ENCODE measurements at regions not wholly inside any gene's neighbourhood (a gene's known extent, or its start where the extent isn't known, plus 50 kb on each side); places are given as distances from the start of the nearest gene placed in this dataset.

DNA sequence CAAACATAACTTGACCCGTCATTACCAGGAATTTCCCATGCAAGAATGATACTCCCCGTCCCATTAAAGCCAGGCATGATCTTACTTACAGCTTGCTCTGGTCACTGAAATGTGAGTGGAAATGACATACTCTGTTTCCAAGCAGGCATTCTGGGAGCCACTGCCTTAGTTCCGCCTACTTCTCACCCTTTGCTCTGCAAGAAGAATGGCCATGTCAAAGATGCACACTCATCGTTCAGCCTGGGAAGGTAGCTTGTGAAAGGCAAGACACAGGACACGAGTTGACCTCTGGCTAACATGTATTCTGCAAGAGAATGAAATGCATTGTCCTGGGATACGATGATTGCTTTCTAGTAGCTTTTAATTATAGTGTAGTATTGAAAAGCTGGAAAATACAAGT is 1144.4 kb downstream of the NLGN4X start:
- Histone ChIP-seq H3K36me3 (ENCODE audit: control insufficient read depth, low read depth, low read length) (no peaks in the 10 kb centered on the region), H3K9ac (ENCODE audit: low read length) (no peak overlapping the region), H3K27ac (ENCODE audit: low read length) (no peak overlapping the region), H3K4me3 (ENCODE audit: low read length) (no peak overlapping the region), H3K4me1 (ENCODE audit: control insufficient read depth, low read depth, low read length) (no peaks in the 10 kb centered on the region), H3K9me3 (ENCODE audit: control insufficient read depth, low read depth, low read length) (peaks cover 4% of the 10 kb centered on the region), H3K27me3 (ENCODE audit: control insufficient read depth, insufficient read depth, low read length) (no peaks in the 10 kb centered on the region)

DNA sequence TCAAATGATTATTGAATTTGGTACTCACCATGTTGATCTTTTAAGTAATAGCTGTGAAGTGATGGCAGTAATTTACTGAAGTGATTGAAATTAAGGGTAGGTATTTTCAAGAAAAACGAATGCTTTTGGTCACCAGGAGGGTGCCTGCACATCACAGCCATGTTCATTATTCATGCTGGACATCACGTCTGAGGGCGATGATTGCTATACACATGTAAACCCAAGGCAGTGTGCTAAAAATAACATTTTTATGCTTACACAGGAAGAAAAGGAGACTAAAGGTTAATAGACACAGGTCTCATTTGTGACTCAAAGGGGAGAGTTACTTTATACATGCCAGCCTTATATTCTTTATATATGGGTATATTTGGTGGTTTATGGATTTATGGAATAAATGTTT is 1146.0 kb downstream of the NLGN4X start:
- no peak overlapping the region for H3K4me3 ChIP-seq (ENCODE audit: low read length)
- no peaks in the 10 kb centered on the region for H3K36me3 ChIP-seq (ENCODE audit: control insufficient read depth, low read depth, low read length)
- no peak overlapping the region for H3K27ac ChIP-seq (ENCODE audit: low read length)
- peaks cover 4% of the 10 kb centered on the region for H3K9me3 ChIP-seq (ENCODE audit: control insufficient read depth, low read depth, low read length)
- no peaks in the 10 kb centered on the region for H3K27me3 ChIP-seq (ENCODE audit: control insufficient read depth, insufficient read depth, low read length)
- no peak overlapping the region for H3K9ac ChIP-seq (ENCODE audit: low read length)
- H3K4me1 ChIP-seq (ENCODE audit: control insufficient read depth, low read depth, low read length) = no peaks in the 10 kb centered on the region

DNA sequence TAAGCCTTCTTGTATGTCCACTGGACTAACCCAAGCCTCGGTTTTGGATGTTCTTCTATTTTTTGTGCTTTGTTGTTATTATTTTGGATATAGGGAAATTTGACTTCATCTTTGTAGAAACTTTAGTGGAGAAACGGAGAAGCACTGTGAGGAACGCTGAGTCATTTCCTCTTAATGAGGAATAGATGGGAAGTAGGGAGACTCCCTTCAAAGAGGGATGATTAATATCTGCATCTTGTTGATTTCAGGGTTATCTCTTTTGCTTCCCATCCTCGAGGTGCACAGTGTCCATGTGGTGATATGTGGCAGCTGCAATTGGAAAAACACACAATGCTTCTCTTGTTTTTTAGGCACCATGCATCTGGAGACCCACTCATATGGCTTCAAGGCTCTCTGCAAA is 1147.9 kb downstream of the NLGN4X start:
- Histone ChIP-seq H3K4me3 (ENCODE audit: low read length) (no peak overlapping the region), H3K4me1 (ENCODE audit: control insufficient read depth, low read depth, low read length) (no peaks in the 10 kb centered on the region), H3K9me3 (ENCODE audit: control insufficient read depth, low read depth, low read length) (peaks cover 4% of the 10 kb centered on the region), H3K36me3 (ENCODE audit: control insufficient read depth, low read depth, low read length) (no peaks in the 10 kb centered on the region), H3K27ac (ENCODE audit: low read length) (no peak overlapping the region), H3K9ac (ENCODE audit: low read length) (no peak overlapping the region), H3K27me3 (ENCODE audit: control insufficient read depth, insufficient read depth, low read length) (no peaks in the 10 kb centered on the region)

DNA sequence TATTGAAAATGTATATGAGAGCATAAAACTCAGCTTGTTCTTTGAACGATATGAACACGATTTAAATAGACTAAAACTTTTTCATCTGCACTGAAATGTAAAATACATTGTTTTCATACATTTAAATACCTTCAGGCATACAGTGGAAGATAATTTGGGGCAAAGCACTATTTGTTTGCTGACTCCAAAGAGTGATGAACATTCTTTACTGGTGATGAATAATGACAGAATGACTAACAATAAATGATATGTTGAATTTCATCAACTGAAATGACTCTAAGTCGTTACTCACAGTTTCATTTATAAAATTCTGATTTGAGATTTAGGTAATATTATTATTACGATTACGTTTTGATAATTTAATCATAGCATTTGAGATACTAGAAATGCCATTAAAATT is 1160.1 kb downstream of the NLGN4X start:
- H3K9me3 ChIP-seq (ENCODE audit: control insufficient read depth, low read depth, low read length) = no peaks in the 10 kb centered on the region
- H3K36me3 ChIP-seq (ENCODE audit: control insufficient read depth, low read depth, low read length) = no peaks in the 10 kb centered on the region
- no peaks in the 10 kb centered on the region for H3K4me1 ChIP-seq (ENCODE audit: control insufficient read depth, low read depth, low read length)
- H3K4me3 ChIP-seq (ENCODE audit: low read length) = no peak overlapping the region
- H3K27me3 ChIP-seq (ENCODE audit: control insufficient read depth, insufficient read depth, low read length) = no peaks in the 10 kb centered on the region
- no peak overlapping the region for H3K9ac ChIP-seq (ENCODE audit: low read length)
- no peak overlapping the region for H3K27ac ChIP-seq (ENCODE audit: low read length)

DNA sequence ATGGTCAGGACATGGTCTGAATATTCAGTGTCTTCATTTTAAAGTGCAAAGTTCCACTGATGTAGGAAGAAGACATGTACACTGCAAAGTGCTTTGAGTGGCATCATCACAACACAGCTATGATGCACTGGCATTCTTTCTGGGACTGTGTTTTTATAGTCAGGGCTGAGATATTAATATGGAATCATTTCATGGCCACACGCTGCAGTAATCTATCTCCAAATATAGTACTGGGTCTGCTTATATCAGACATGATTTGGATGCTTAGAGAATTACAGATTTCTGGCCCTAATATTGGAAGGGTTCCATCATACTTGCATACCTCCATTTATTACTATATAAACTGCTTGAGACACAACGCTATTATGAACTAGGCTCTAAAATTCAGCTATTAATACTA is 1170.9 kb downstream of the NLGN4X start:
- H3K4me1 ChIP-seq (ENCODE audit: control insufficient read depth, low read depth, low read length) = peaks cover 8% of the 10 kb centered on the region
- no peak overlapping the region for H3K4me3 ChIP-seq (ENCODE audit: low read length)
- H3K27me3 ChIP-seq (ENCODE audit: control insufficient read depth, insufficient read depth, low read length) = no peaks in the 10 kb centered on the region
- no peaks in the 10 kb centered on the region for H3K36me3 ChIP-seq (ENCODE audit: control insufficient read depth, low read depth, low read length)
- H3K9me3 ChIP-seq (ENCODE audit: control insufficient read depth, low read depth, low read length) = no peaks in the 10 kb centered on the region
- H3K9ac ChIP-seq (ENCODE audit: low read length) = no peak overlapping the region
- no peak overlapping the region for H3K27ac ChIP-seq (ENCODE audit: low read length)

DNA sequence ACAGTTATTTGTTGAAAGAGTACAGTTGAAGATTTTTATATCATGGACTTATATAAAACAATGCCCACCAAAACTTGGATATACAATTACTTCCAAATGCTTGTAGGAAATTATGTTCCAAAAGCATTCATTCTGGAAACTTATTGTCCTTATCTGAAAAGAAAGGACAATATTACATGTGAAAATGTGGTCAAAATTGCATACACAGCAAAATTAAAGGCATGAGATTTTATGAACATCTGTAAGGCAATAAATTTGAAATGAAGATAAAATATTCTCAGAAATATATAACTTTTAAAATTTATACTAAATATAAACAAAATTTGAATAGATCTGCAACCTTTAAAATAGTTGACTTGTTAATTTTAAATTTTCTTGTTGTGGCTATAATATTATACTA is 1173.8 kb downstream of the NLGN4X start:
- Histone ChIP-seq H3K27me3 (ENCODE audit: control insufficient read depth, insufficient read depth, low read length) (no peaks in the 10 kb centered on the region), H3K9ac (ENCODE audit: low read length) (no peak overlapping the region), H3K4me1 (ENCODE audit: control insufficient read depth, low read depth, low read length) (peaks cover 8% of the 10 kb centered on the region), H3K4me3 (ENCODE audit: low read length) (no peak overlapping the region), H3K9me3 (ENCODE audit: control insufficient read depth, low read depth, low read length) (no peaks in the 10 kb centered on the region), H3K27ac (ENCODE audit: low read length) (no peak overlapping the region), H3K36me3 (ENCODE audit: control insufficient read depth, low read depth, low read length) (no peaks in the 10 kb centered on the region)

DNA sequence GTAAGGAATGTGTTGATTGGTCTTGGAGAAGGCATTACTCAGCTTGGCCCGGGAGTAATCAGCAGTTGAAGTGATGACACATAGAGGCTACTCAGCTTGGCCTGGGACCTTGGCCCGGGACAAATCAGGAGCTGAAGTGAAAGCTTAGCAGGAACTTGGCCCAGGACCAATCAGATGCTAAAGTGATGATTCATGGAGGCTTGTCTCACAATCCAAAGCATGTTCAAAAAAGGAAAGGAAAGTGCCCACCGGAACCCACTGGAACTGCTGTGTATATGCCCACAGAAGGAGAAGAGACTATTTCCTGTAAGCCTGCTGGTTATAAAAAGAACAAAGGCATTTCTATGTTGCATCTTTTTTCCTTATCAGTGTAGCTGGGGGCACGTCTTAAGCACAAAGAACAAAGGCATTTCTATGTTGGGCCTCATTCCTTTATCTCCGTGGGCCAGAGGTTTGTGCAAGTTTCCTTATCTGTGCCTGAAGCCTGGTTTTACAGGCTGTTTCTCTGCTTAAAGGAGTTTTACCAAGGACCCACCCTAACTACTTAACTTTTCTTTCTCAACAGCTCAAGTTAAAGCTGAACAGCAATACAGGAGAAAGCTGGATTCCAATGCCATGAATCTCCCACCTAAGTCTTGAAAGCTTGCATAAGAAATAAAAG is 1176.7 kb downstream of the NLGN4X start:
- Histone ChIP-seq H3K27me3 (ENCODE audit: control insufficient read depth, insufficient read depth, low read length) (no peaks in the 10 kb centered on the region), H3K4me3 (ENCODE audit: low read length) (no peak overlapping the region), H3K4me1 (ENCODE audit: control insufficient read depth, low read depth, low read length) (peaks cover under 1% of the 10 kb centered on the region), H3K9me3 (ENCODE audit: control insufficient read depth, low read depth, low read length) (no peaks in the 10 kb centered on the region), H3K27ac (ENCODE audit: low read length) (no peak overlapping the region), H3K36me3 (ENCODE audit: control insufficient read depth, low read depth, low read length) (no peaks in the 10 kb centered on the region), H3K9ac (ENCODE audit: low read length) (no peak overlapping the region)

DNA sequence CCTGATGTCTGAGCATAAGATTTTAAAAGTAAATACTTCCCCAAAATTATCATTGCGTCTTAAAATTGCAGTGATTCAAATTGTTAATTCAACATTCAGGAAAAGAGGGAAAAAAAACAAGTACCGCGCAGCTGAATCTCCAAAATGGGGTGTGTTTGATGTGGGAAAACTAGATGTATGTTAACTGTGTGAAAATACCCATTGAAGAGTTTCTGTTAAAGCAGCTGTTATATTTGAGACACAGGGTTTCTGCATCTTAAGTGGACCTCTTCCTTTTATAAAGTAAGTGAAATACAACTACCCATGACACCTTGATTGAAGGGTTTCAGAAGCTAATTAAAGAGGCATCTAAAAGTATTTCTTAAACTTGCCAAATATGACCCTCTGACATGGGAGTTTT is 1186.1 kb downstream of the NLGN4X start:
- H3K27ac ChIP-seq (ENCODE audit: low read length) = no peak overlapping the region
- peaks cover 4% of the 10 kb centered on the region for H3K4me1 ChIP-seq (ENCODE audit: control insufficient read depth, low read depth, low read length)
- no peaks in the 10 kb centered on the region for H3K36me3 ChIP-seq (ENCODE audit: control insufficient read depth, low read depth, low read length)
- H3K4me3 ChIP-seq (ENCODE audit: low read length) = no peak overlapping the region
- no peak overlapping the region for H3K9ac ChIP-seq (ENCODE audit: low read length)
- H3K27me3 ChIP-seq (ENCODE audit: control insufficient read depth, insufficient read depth, low read length) = no peaks in the 10 kb centered on the region
- H3K9me3 ChIP-seq (ENCODE audit: control insufficient read depth, low read depth, low read length) = no peaks in the 10 kb centered on the region

DNA sequence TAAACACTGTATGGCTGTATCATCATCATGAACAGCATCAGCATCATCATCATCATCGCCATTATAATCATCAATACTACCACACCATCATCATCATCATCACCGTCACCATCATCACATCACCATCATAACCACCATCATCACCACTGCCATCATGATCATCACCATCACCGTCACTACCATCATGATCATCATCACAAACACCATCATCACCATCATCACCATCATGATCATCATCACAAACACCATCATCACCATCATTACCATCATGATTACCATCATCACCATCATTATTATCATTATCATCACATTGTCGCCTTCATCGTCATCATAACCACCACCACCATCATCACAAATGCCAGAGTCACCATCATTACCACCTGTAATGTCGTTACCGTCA is 1196.9 kb downstream of the NLGN4X start:
- no peak overlapping the region for H3K9ac ChIP-seq (ENCODE audit: low read length)
- H3K27ac ChIP-seq (ENCODE audit: low read length) = no peak overlapping the region
- no peaks in the 10 kb centered on the region for H3K9me3 ChIP-seq (ENCODE audit: control insufficient read depth, low read depth, low read length)
- no peaks in the 10 kb centered on the region for H3K27me3 ChIP-seq (ENCODE audit: control insufficient read depth, insufficient read depth, low read length)
- no peaks in the 10 kb centered on the region for H3K4me1 ChIP-seq (ENCODE audit: control insufficient read depth, low read depth, low read length)
- H3K4me3 ChIP-seq (ENCODE audit: low read length) = no peak overlapping the region
- H3K36me3 ChIP-seq (ENCODE audit: control insufficient read depth, low read depth, low read length) = no peaks in the 10 kb centered on the region

DNA sequence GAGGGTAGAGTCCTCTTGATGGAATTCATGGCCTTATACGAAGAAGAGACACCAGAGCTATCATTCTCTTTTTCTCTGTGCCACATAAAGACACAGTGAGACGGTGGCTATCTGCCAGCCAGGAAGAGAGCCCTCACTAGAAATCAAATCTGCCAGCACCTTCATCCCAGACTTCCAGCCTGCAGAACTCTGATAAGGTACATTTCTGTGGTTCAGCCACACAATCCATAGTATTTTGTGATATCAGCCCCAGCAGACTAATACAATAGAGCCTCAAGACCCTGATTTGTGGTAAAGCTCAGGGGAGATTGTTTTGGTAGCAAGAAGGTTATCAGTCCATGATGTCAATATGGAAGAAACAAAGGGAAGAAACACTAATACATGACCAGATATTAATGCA is 1213.2 kb downstream of the NLGN4X start:
- no peaks in the 10 kb centered on the region for H3K9me3 ChIP-seq (ENCODE audit: control insufficient read depth, low read depth, low read length)
- no peak overlapping the region for H3K9ac ChIP-seq (ENCODE audit: low read length)
- no peak overlapping the region for H3K27ac ChIP-seq (ENCODE audit: low read length)
- no peaks in the 10 kb centered on the region for H3K27me3 ChIP-seq (ENCODE audit: control insufficient read depth, insufficient read depth, low read length)
- no peak overlapping the region for H3K4me3 ChIP-seq (ENCODE audit: low read length)
- H3K36me3 ChIP-seq (ENCODE audit: control insufficient read depth, low read depth, low read length) = no peaks in the 10 kb centered on the region
- H3K4me1 ChIP-seq (ENCODE audit: control insufficient read depth, low read depth, low read length) = no peaks in the 10 kb centered on the region

DNA sequence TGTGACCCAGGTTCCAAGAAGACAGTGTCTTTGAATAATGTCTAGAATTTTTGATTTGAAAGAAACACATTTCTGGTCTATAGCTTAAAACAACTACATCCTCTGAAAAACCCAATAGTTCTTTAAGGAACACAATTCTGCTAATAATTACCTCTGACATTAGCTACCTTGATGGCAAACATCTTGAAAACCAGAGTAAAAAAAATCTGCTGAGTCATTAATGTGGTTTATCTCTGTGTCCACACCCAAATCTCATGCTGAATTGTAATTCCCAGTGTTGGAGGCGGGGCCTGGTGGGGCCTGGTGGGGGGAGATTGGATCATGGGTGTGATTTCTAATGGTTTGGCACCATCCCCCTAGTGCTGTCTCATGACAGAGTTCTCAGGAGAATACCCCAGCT is 1233.8 kb downstream of the NLGN4X start:
- no peak overlapping the region for H3K27ac ChIP-seq (ENCODE audit: low read length)
- no peaks in the 10 kb centered on the region for H3K4me1 ChIP-seq (ENCODE audit: control insufficient read depth, low read depth, low read length)
- H3K9me3 ChIP-seq (ENCODE audit: control insufficient read depth, low read depth, low read length) = no peaks in the 10 kb centered on the region
- H3K4me3 ChIP-seq (ENCODE audit: low read length) = no peak overlapping the region
- no peaks in the 10 kb centered on the region for H3K36me3 ChIP-seq (ENCODE audit: control insufficient read depth, low read depth, low read length)
- H3K27me3 ChIP-seq (ENCODE audit: control insufficient read depth, insufficient read depth, low read length) = no peaks in the 10 kb centered on the region
- H3K9ac ChIP-seq (ENCODE audit: low read length) = no peak overlapping the region

DNA sequence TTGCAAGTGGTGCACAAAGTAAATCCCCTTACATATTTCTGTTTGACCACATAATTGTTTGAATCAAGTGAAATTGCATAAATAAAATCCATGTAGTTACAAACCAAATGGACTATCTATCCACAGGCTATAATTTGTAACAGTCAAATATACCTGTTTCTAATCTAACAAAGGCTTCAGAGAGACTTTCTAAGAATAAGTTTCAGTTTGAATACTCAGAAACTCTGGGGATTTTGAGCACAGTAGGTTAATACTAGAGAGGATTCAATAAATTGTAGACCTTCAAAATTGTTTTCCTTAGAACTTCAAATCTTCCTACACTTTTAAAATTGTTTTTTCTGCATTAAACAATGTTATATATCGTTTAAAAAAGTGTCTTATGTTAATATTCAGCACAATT is 1250.1 kb downstream of the NLGN4X start:
- Histone ChIP-seq H3K4me1 (ENCODE audit: control insufficient read depth, low read depth, low read length) (no peaks in the 10 kb centered on the region), H3K36me3 (ENCODE audit: control insufficient read depth, low read depth, low read length) (no peaks in the 10 kb centered on the region), H3K4me3 (ENCODE audit: low read length) (no peak overlapping the region), H3K27me3 (ENCODE audit: control insufficient read depth, insufficient read depth, low read length) (no peaks in the 10 kb centered on the region), H3K27ac (ENCODE audit: low read length) (no peak overlapping the region), H3K9ac (ENCODE audit: low read length) (no peak overlapping the region), H3K9me3 (ENCODE audit: control insufficient read depth, low read depth, low read length) (no peaks in the 10 kb centered on the region)
